ENCODE measurements at regions not wholly inside any gene's neighbourhood (a gene's known extent, or its start where the extent isn't known, plus 50 kb on each side); places are given as distances from the start of the nearest gene placed in this dataset.

DNA sequence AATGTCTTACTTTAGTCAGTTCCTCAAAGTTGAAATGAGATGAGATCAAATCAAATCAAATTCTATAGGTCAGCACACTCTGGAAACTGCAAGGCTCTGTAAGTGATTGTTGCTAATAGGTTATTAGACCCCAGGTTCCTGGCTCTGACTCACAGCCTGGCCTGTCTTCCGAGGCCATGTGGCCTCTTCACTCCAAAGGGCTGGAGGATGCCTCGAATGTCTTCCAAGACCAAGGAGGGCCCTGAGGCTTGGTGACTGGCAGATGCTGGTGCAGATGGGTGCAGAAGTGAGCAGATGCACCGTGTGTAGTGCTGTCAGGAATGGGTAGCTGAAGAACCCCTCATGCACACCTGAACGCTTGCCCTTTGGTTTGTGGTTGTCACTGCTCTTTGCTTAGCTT, 113.4 kb downstream of the MAB21L3 start:
- TF ChIP-seq CTCF (IDR thresholded peaks at IDR 0.05) (no peak), POLR2A (IDR thresholded peaks at IDR 0.05) (no peak)

All from breast epithelium (tissue), 3 donors.